NOMO-1 (cell line): ENCODE measurements at regions not wholly inside any gene's neighbourhood (a gene's known extent, or its start where the extent isn't known, plus 50 kb on each side); places are given as distances from the start of the nearest gene placed in this dataset.

Experiments used
- DNase-seq, 2 experiments: peaks; one replicate each; lab custom pipeline; 2025; ENCODE audit not compliant: unreplicated experiment in 2 of 2; lab: John Stamatoyannopoulos, UW

DNA sequence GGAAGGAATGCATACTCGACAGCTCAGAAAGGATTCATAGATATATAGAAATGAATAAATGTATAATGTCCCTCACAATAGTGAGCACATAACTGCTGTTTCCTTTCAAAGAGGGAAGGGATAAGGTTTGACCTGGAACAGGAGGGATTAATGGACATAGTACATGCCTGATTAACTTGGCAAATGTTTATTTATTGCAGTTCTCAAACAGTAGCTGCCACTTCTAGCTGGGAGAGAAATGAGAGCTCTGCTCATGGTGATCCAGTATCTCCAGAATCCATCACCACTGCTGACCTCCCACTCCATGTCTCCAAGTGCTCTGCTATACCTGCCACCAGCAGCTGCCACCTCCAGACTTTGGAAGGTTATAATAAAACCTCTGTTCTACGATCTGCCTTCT, 108.1 kb downstream of the LRIG3 start:
- no peak for DNase-seq

- DNase-seq = no peak
Measured at GRCh38 chr12:58814036-58814435, 106.3 kb downstream of the LRIG3 start.

- no peak for DNase-seq
Measured at GRCh38 chr12:58815235-58815634, 105.1 kb downstream of the LRIG3 start.

GRCh38 chr12:58818546-58818945, 101.8 kb downstream of the LRIG3 start:
- no peak for DNase-seq

- DNase-seq = no peak
Measured at GRCh38 chr12:58819345-58819744, 101.0 kb downstream of the LRIG3 start.

DNA sequence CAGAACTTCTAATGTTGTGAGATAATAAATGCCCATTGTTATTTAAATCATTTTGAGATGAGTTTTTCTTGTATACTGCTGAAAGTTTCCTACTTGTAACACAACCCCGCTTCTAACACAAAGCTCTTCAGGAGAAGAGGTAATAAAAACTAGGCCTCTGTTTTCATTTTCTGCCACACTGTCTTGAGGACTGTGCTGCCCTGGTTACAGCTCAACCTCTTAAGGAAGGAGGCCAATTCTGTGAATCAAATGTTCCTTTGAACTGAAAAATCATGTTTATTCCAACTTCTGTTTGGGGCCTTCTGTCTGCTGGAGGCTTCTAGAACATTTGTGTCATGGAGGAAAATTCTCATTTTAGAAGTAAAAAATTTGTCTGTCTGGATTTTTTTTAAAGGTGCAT, 100.3 kb downstream of the LRIG3 start:
- no peak for DNase-seq
